Caco-2 (cell line): ENCODE measurements at regions not wholly inside any gene's neighbourhood (a gene's known extent, or its start where the extent isn't known, plus 50 kb on each side); places are given as distances from the start of the nearest gene placed in this dataset.
A peak's percentile ranks its signal among the peaks of the same experiment; 100 is the strongest.

Experiments
- BruUV-seq: library from RNA; stranded (reverse); fragments of 400-500 nt; replicated peaks from 2 replicates; lab custom pipeline; 2021; lab: Mats Ljungman, UMichigan
- CTCF ChIA-PET: fragments of 300-600 bp; sonication (Branson Sonifier 250); formaldehyde crosslinking; loops from one replicate; lab custom pipeline; 2022; ENCODE audit warnings: antibody characterized with exemption; lab: Charles Lee
- POLR2A ChIA-PET: fragments of 300-600 bp; sonication (Branson Sonifier 250); formaldehyde crosslinking; loops from one replicate; lab custom pipeline; 2022; ENCODE audit warnings: antibody characterized with exemption; lab: Charles Lee
- DNase-seq, 2 experiments: peaks; one replicate each; pipeline versions ENCODE4 v3.0.0 to v3.0.0-alpha.2; 2020 to 2022
- H3K27me3 ChIP-seq: replicated peaks from 2 replicates; pipeline ENCODE4 v1.6.0; 2011; ENCODE audit warnings: low read length; ENCODE audit not compliant: control insufficient read depth, insufficient read depth
- H3K36me3 ChIP-seq: 2 replicates; pipeline ENCODE4 v1.5.1; 2011; ENCODE audit warnings: low read length; ENCODE audit not compliant: control insufficient read depth, insufficient read depth
- H3K4me1 ChIP-seq: fragments of 250-450 bp; sonication (Bioruptor Pico); 2 replicates; pipeline ENCODE4 v1.5.1; 2020; ENCODE audit warnings: mild to moderate bottlenecking
- H3K4me3 ChIP-seq: 2 replicates; pipeline ENCODE4 v1.5.1; 2011; ENCODE audit warnings: low read depth, mild to moderate bottlenecking, control low read depth, low read length
- H3K9me3 ChIP-seq: fragments of 250-450 bp; sonication (Bioruptor Pico); 2 replicates; pipeline ENCODE4 v1.5.1; 2020; ENCODE audit warnings: mild to moderate bottlenecking, moderate library complexity
- H3K27ac Mint-ChIP-seq: one replicate; pipeline ENCODE4 v1.8.0; 2022; ENCODE audit warnings: mixed read lengths; ENCODE audit not compliant: unreplicated experiment
- H3K27me3 Mint-ChIP-seq: one replicate; pipeline ENCODE4 v1.8.0; 2022; ENCODE audit warnings: mixed read lengths; ENCODE audit not compliant: insufficient read depth, unreplicated experiment
- H3K36me3 Mint-ChIP-seq: one replicate; pipeline ENCODE4 v1.8.0; 2022; ENCODE audit warnings: mild to moderate bottlenecking, mixed read lengths; ENCODE audit not compliant: insufficient read depth, unreplicated experiment
- H3K4me1 Mint-ChIP-seq: one replicate; pipeline ENCODE4 v1.8.0; 2022; ENCODE audit warnings: low read depth, mixed read lengths; ENCODE audit not compliant: unreplicated experiment
- H3K4me3 Mint-ChIP-seq: one replicate; pipeline ENCODE4 v1.8.0; 2022; ENCODE audit warnings: mild to moderate bottlenecking, moderate library complexity, mixed read lengths; ENCODE audit not compliant: unreplicated experiment
- H3K9me3 Mint-ChIP-seq: one replicate; pipeline ENCODE4 v1.8.0; 2022; ENCODE audit warnings: mixed read lengths; ENCODE audit not compliant: unreplicated experiment
- CTCF ChIP-seq, 2 experiments: fragments of 200-600 bp in 1 of 2; IDR thresholded peaks; 1 replicate in 1 of 2; 2 replicates in 1 of 2; pipeline versions ENCODE4 v1.5.1 to v1.8.0; 2011 to 2022; ENCODE audit warnings: antibody characterized with exemption in 1 of 2, control low read depth in 1 of 2, inconsistent platforms in 1 of 2, low read depth in 1 of 2, low read length in 1 of 2, mild to moderate bottlenecking in 1 of 2, moderate library complexity in 1 of 2; ENCODE audit not compliant: insufficient read depth in 1 of 2, severe bottlenecking in 1 of 2, unreplicated experiment in 1 of 2
- intact Hi-C: fragments of 100-400 bp; cut with micrococcal nuclease; formaldehyde crosslinking; loops from one replicate; pipeline ENCODE4 v1.10.0; 2022; ENCODE audit not compliant: unreplicated experiment

- no peaks in the 10 kb centered on the region; the same call in none of the 2 replicates for H3K27me3 ChIP-seq
- no peaks in the 10 kb centered on the region for H3K9me3 Mint-ChIP-seq
- intact Hi-C loops: no loop called here
- no peaks in the 10 kb centered on the region for H3K4me1 ChIP-seq
- H3K27me3 Mint-ChIP-seq: peaks cover 20% of the 10 kb centered on the region
- CTCF ChIA-PET: interaction anchor here (0.7 to 2.3 kb wide), 3 partner anchors 36 to 138 kb away, joined by 3 to 13 read pairs (median 3); no protein-coding TSS in a partner anchor
- peak in 1 of 2 experiments; percentile 14 for TF ChIP-seq CTCF (IDR thresholded peaks at IDR 0.05; ENCODE audit: insufficient read depth in 1 of 2, low read depth in 1 of 2, low read length in 1 of 2, severe bottlenecking in 1 of 2, unreplicated experiment in 1 of 2)
- H3K4me1 Mint-ChIP-seq: no peaks in the 10 kb centered on the region
- no peaks in the 10 kb centered on the region for H3K36me3 Mint-ChIP-seq
- no peak for DNase-seq
- no peak overlapping the region for H3K27ac Mint-ChIP-seq
- BruUV-seq: no TSS peak
- no peak overlapping the region for H3K4me3 ChIP-seq
- POLR2A ChIA-PET: no interaction called here
- no peaks in the 10 kb centered on the region for H3K36me3 ChIP-seq
- H3K9me3 ChIP-seq: no peaks in the 10 kb centered on the region
- no peak overlapping the region for H3K4me3 Mint-ChIP-seq
Observed at GRCh38 chr9:34896112-34896511, 62.0 kb upstream of the PHF24 start.

GRCh38 chr9:34892886-34893285, 65.2 kb upstream of the PHF24 start:
- H3K27me3 Mint-ChIP-seq: peaks cover 19% of the 10 kb centered on the region
- H3K4me1 Mint-ChIP-seq: no peaks in the 10 kb centered on the region
- Histone ChIP-seq H3K4me1 (no peaks in the 10 kb centered on the region), H3K9me3 (no peaks in the 10 kb centered on the region), H3K27me3 (no peaks in the 10 kb centered on the region; the same call in none of the 2 replicates), H3K4me3 (no peak overlapping the region), H3K36me3 (no peaks in the 10 kb centered on the region)
- DNase-seq: no peak
- no peak overlapping the region for H3K4me3 Mint-ChIP-seq
- H3K36me3 Mint-ChIP-seq: no peaks in the 10 kb centered on the region
- intact Hi-C loops: no loop called here
- CTCF ChIA-PET: interaction anchor here (0.7 kb wide), 1 partner anchor 93 kb away, joined by 3 read pairs; no protein-coding TSS in a partner anchor
- POLR2A ChIA-PET: no interaction called here
- no peaks in the 10 kb centered on the region for H3K9me3 Mint-ChIP-seq
- no peak for TF ChIP-seq CTCF (IDR thresholded peaks at IDR 0.05; ENCODE audit: insufficient read depth in 1 of 2, low read depth in 1 of 2, low read length in 1 of 2, severe bottlenecking in 1 of 2, unreplicated experiment in 1 of 2)
- no peak overlapping the region for H3K27ac Mint-ChIP-seq
- BruUV-seq: no TSS peak

- BruUV-seq: no TSS peak
- no peak for TF ChIP-seq CTCF (IDR thresholded peaks at IDR 0.05; ENCODE audit: insufficient read depth in 1 of 2, low read depth in 1 of 2, low read length in 1 of 2, severe bottlenecking in 1 of 2, unreplicated experiment in 1 of 2)
- peaks cover 16% of the 10 kb centered on the region for H3K27me3 Mint-ChIP-seq
- no peaks in the 10 kb centered on the region for H3K9me3 Mint-ChIP-seq
- Histone ChIP-seq H3K27me3 (no peaks in the 10 kb centered on the region; the same call in none of the 2 replicates), H3K36me3 (no peaks in the 10 kb centered on the region), H3K4me1 (no peaks in the 10 kb centered on the region), H3K9me3 (no peaks in the 10 kb centered on the region), H3K4me3 (no peak overlapping the region)
- no peak overlapping the region for H3K27ac Mint-ChIP-seq
- no peaks in the 10 kb centered on the region for H3K36me3 Mint-ChIP-seq
- H3K4me1 Mint-ChIP-seq: no peaks in the 10 kb centered on the region
- CTCF ChIA-PET: no interaction called here
- intact Hi-C loops: no loop called here
- no peak for DNase-seq
- POLR2A ChIA-PET: no interaction called here
- H3K4me3 Mint-ChIP-seq: no peak overlapping the region
Observed at GRCh38 chr9:34891386-34891785, 66.7 kb upstream of the PHF24 start.
